Progenitor cell of endocrine pancreas (in vitro differentiated cells): ENCODE measurements at regions not wholly inside any gene's neighbourhood (a gene's known extent, or its start where the extent isn't known, plus 50 kb on each side); places are given as distances from the start of the nearest gene placed in this dataset.

Source experiments
- DNase-seq: peaks from one replicate; pipeline ENCODE4 v3.0.0; 2021; ENCODE audit warnings: low spot score; ENCODE audit not compliant: unreplicated experiment
- H3K27ac Mint-ChIP-seq: 2 replicates; pipeline ENCODE4 v1.8.0; 2021; ENCODE audit warnings: mild to moderate bottlenecking, moderate library complexity, mixed read lengths
- H3K27me3 Mint-ChIP-seq: 2 replicates; pipeline ENCODE4 v1.8.0; 2021; ENCODE audit warnings: mixed read lengths
- H3K36me3 Mint-ChIP-seq: 2 replicates; pipeline ENCODE4 v1.8.0; 2022; ENCODE audit warnings: mixed read lengths; ENCODE audit not compliant: insufficient read depth
- H3K4me1 Mint-ChIP-seq: 2 replicates; pipeline ENCODE4 v1.8.0; 2021; ENCODE audit warnings: low read depth, mixed read lengths
- H3K4me3 Mint-ChIP-seq: 2 replicates; pipeline ENCODE4 v1.8.0; 2021; ENCODE audit warnings: low read depth, mild to moderate bottlenecking, moderate library complexity, mixed read lengths
- H3K9me3 Mint-ChIP-seq: 2 replicates; pipeline ENCODE4 v1.8.0; 2021; ENCODE audit warnings: low read depth, mixed read lengths
- TF ChIP-seq, protein P1 (sequence below): fragments of 200-600 bp; sonication (generic); IDR thresholded peaks from one replicate; pipeline ENCODE4 v1.5.0; 2021; ENCODE audit warnings: antibody characterized with exemption, mild to moderate bottlenecking; ENCODE audit not compliant: unreplicated experiment

DNA sequence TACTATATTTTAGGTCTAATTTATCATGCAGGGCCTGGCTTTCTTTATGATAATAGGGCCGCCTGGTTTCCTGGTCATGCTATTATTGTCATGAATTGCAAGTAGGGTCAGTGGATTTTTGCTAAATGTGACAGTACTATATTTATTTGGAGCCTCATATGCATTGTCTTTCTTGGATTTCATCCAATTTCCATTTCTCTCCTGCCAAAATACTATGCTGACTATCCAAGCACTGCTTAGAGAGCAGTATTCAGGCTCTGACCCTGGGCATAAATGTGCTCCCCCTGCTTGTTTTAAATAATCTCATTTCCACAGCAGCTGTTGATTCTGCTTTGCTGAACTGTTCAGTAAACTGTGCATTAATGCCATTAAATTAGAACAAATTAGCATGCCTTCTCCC, 269.3 kb downstream of the GPM6A start:
- TF ChIP-seq, protein P1, sequence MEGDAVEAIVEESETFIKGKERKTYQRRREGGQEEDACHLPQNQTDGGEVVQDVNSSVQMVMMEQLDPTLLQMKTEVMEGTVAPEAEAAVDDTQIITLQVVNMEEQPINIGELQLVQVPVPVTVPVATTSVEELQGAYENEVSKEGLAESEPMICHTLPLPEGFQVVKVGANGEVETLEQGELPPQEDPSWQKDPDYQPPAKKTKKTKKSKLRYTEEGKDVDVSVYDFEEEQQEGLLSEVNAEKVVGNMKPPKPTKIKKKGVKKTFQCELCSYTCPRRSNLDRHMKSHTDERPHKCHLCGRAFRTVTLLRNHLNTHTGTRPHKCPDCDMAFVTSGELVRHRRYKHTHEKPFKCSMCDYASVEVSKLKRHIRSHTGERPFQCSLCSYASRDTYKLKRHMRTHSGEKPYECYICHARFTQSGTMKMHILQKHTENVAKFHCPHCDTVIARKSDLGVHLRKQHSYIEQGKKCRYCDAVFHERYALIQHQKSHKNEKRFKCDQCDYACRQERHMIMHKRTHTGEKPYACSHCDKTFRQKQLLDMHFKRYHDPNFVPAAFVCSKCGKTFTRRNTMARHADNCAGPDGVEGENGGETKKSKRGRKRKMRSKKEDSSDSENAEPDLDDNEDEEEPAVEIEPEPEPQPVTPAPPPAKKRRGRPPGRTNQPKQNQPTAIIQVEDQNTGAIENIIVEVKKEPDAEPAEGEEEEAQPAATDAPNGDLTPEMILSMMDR, result no peak

DNA sequence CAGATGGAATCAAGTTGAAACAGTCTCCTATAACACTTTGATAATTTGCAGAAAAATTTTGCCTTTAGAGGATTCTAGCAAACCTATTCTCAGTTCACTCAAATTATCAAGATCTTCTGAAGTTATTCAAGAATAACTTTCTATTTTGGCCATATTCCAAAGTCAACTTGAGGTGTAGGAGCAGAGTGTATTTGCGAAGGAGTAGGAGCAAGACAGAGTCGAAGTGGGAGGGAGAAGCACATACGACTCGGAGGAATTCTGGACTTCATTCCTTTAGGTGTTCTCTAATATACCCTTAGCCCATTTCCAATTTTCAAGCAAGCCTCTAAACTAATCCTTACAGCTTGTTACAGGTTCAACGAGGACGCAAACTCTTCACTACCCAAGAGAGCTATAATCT, 252.9 kb downstream of the GPM6A start:
- no peak overlapping the region for H3K27ac Mint-ChIP-seq
- no peak overlapping the region for H3K4me3 Mint-ChIP-seq
- H3K27me3 Mint-ChIP-seq, result no peaks in the 10 kb centered on the region
- DNase-seq, result no peak
- no peaks in the 10 kb centered on the region for H3K9me3 Mint-ChIP-seq
- TF ChIP-seq, protein P1, result no peak
- H3K4me1 Mint-ChIP-seq, result no peaks in the 10 kb centered on the region
- H3K36me3 Mint-ChIP-seq, result no peaks in the 10 kb centered on the region

More for the DNA sequence above, 269.3 kb downstream of the GPM6A start:
- H3K4me1 Mint-ChIP-seq, result no peaks in the 10 kb centered on the region
- no peaks in the 10 kb centered on the region for H3K36me3 Mint-ChIP-seq
- no peak for DNase-seq
- no peak overlapping the region for H3K27ac Mint-ChIP-seq
- no peaks in the 10 kb centered on the region for H3K27me3 Mint-ChIP-seq
- H3K9me3 Mint-ChIP-seq, result no peaks in the 10 kb centered on the region
- H3K4me3 Mint-ChIP-seq, result no peak overlapping the region

DNA sequence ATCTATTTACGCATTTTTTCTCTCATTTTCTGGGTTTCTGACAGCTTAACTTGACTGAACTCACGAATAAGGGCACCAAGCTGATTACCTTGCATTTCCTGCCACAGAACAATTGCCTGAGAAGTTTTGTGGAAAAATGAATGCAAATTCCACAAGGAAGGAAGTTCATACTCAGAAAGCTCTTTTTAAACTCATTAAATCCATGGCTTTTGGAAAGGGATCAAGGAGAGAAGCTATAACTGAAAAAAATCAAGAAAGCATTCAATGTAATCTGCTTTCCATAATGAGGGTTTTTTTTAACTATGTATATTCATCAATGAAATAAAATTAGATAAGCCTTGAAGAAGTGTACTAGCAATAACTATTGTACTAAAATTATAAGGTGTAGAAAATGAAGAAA, 252.5 kb downstream of the GPM6A start:
- H3K9me3 Mint-ChIP-seq, result no peaks in the 10 kb centered on the region
- no peak for DNase-seq
- H3K27me3 Mint-ChIP-seq, result no peaks in the 10 kb centered on the region
- TF ChIP-seq, protein P1, result no peak
- H3K36me3 Mint-ChIP-seq, result no peaks in the 10 kb centered on the region
- no peak overlapping the region for H3K4me3 Mint-ChIP-seq
- H3K27ac Mint-ChIP-seq, result no peak overlapping the region
- no peaks in the 10 kb centered on the region for H3K4me1 Mint-ChIP-seq

DNA sequence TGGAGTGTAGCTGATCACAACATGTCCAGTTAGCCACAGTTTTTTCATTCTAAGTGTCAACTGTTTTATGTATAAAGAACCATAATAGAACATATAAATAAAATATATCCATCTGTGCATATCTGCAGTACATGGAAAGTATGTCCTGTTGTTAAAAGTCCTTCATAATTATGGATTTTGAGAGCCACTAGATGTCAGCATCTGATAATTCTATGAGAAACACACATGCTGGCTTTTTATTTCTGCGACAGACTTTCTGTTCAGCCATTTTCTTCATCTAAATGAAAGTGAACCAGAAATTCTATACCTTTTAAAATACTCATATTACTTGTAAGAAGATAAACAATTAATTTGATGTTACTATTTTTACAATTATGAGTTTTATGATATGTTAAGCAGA, 251.5 kb downstream of the GPM6A start:
- no peak overlapping the region for H3K27ac Mint-ChIP-seq
- no peaks in the 10 kb centered on the region for H3K36me3 Mint-ChIP-seq
- H3K9me3 Mint-ChIP-seq, result no peaks in the 10 kb centered on the region
- H3K4me3 Mint-ChIP-seq, result no peak overlapping the region
- TF ChIP-seq, protein P1, result no peak
- no peaks in the 10 kb centered on the region for H3K27me3 Mint-ChIP-seq
- DNase-seq, result no peak
- H3K4me1 Mint-ChIP-seq, result no peaks in the 10 kb centered on the region

DNA sequence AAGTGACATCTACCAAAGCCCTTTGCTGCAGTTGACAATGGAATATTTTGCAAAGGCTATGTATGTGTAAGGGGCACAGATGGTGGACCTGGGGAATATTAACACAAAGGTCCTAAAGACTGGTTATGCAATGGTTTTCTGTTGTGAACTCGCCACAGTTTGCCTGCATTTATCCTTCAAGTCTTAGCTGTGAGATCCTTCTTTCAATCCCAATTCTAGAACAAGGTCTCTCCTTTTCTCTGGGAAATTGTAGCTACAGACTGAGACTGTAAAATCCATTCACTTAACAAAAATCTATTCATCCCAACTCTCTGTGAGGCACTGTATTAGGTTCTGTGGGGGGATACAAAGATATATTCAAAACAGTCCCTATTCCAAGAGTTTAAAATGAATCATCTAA, 250.4 kb downstream of the GPM6A start:
- no peak for DNase-seq
- Mint-ChIP-seq H3K27ac (no peak overlapping the region), H3K9me3 (no peaks in the 10 kb centered on the region), H3K4me3 (no peak overlapping the region), H3K4me1 (no peaks in the 10 kb centered on the region), H3K27me3 (no peaks in the 10 kb centered on the region), H3K36me3 (no peaks in the 10 kb centered on the region)
- TF ChIP-seq, protein P1, result no peak

DNA sequence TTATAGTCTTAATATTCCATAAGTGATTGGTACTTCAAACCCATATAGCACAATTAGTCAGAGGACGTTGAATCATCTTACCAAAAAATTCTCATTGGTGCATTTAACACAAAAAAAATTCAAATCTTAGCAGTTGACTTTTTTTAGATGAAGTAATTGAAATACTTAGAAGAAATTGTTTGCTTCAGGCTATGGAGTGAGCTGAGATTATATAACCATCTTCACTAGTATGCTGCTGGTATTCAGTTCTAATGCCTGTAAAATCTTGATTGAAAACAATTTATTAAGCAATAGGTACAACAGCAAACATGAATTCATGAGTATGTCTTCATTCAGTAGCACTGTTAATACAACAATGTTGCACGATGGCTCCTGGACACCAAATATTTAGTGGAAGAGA, 250.0 kb downstream of the GPM6A start:
- no peak overlapping the region for H3K4me3 Mint-ChIP-seq
- H3K4me1 Mint-ChIP-seq, result no peaks in the 10 kb centered on the region
- no peak for DNase-seq
- H3K27ac Mint-ChIP-seq, result no peak overlapping the region
- H3K27me3 Mint-ChIP-seq, result no peaks in the 10 kb centered on the region
- no peaks in the 10 kb centered on the region for H3K9me3 Mint-ChIP-seq
- no peaks in the 10 kb centered on the region for H3K36me3 Mint-ChIP-seq
- TF ChIP-seq, protein P1, result no peak
